ENCODE measurements at regions not wholly inside any gene's neighbourhood (a gene's known extent, or its start where the extent isn't known, plus 50 kb on each side); places are given as distances from the start of the nearest gene placed in this dataset.

- DNase-seq (ENCODE audit: low spot score) = no peak
Observed at GRCh38 chr10:128915630-128916029, 551.4 kb upstream of the MGMT start.

GRCh38 chr10:128916383-128916782 is 550.7 kb upstream of the MGMT start:
- DNase-seq (ENCODE audit: low spot score) = no peak

GRCh38 chr10:128921389-128922022 is 545.5 kb upstream of the MGMT start:
- DNase-seq (ENCODE audit: low spot score) = no peak

GRCh38 chr10:128922172-128922571 is 544.9 kb upstream of the MGMT start:
- no peak for DNase-seq (ENCODE audit: low spot score)

- no peak for DNase-seq (ENCODE audit: low spot score)
Observed at GRCh38 chr10:128922619-128923196, 544.3 kb upstream of the MGMT start.

GRCh38 chr10:128924918-128925317 is 542.1 kb upstream of the MGMT start:
- no peak for DNase-seq (ENCODE audit: low spot score)

- DNase-seq (ENCODE audit: low spot score) = no peak
Observed at GRCh38 chr10:128926711-128927110, 540.3 kb upstream of the MGMT start.

GRCh38 chr10:128927497-128928161 is 539.4 kb upstream of the MGMT start:
- DNase-seq (ENCODE audit: low spot score) = no peak

GRCh38 chr10:128928231-128928836 is 538.7 kb upstream of the MGMT start:
- DNase-seq (ENCODE audit: low spot score) = no peak

- no peak for DNase-seq (ENCODE audit: low spot score)
Observed at GRCh38 chr10:128929131-128929530, 537.9 kb upstream of the MGMT start.

- no peak for DNase-seq (ENCODE audit: low spot score)
Observed at GRCh38 chr10:128929767-128930166, 537.3 kb upstream of the MGMT start.

- no peak for DNase-seq (ENCODE audit: low spot score)
Observed at GRCh38 chr10:128930515-128930914, 536.5 kb upstream of the MGMT start.

GRCh38 chr10:128932071-128932820 is 534.8 kb upstream of the MGMT start:
- DNase-seq (ENCODE audit: low spot score) = no peak

- no peak for DNase-seq (ENCODE audit: low spot score)
Observed at GRCh38 chr10:128934492-128934891, 532.5 kb upstream of the MGMT start.

GRCh38 chr10:128936392-128936791 is 530.6 kb upstream of the MGMT start:
- DNase-seq (ENCODE audit: low spot score) = no peak

GRCh38 chr10:128938558-128938957 is 528.5 kb upstream of the MGMT start:
- no peak for DNase-seq (ENCODE audit: low spot score)

GRCh38 chr10:128940081-128940480 is 527.0 kb upstream of the MGMT start:
- no peak for DNase-seq (ENCODE audit: low spot score)

- no peak for DNase-seq (ENCODE audit: low spot score)
Observed at GRCh38 chr10:128943111-128943510, 523.9 kb upstream of the MGMT start.

GRCh38 chr10:128945398-128945797 is 521.6 kb upstream of the MGMT start:
- DNase-seq (ENCODE audit: low spot score) = no peak

GRCh38 chr10:128950159-128950915 is 516.7 kb upstream of the MGMT start:
- DNase-seq (ENCODE audit: low spot score) = no peak

- DNase-seq (ENCODE audit: low spot score) = no peak
Observed at GRCh38 chr10:128950916-128951275, 516.1 kb upstream of the MGMT start.

Data from mesenteric fat pad (tissue), 1 donor.